DOHH2 (cell line): ENCODE measurements at regions not wholly inside any gene's neighbourhood (a gene's known extent, or its start where the extent isn't known, plus 50 kb on each side); places are given as distances from the start of the nearest gene placed in this dataset.

Experiments
- EZH2phosphoT487 ChIP-seq: fragments of 200-600 bp; sonication (generic); IDR thresholded peaks from 2 replicates; pipeline ENCODE4 v1.6.1; 2017; ENCODE audit warnings: borderline replicate concordance, mild to moderate bottlenecking, antibody characterized with exemption, low read length, moderate library complexity, mixed read lengths
- TF ChIP-seq, protein P1 (sequence below): fragments of 200-600 bp; sonication (generic); IDR thresholded peaks from one replicate; pipeline ENCODE4 v1.5.1; 2014; ENCODE audit warnings: antibody characterized with exemption, mild to moderate bottlenecking, low read depth, low read length; ENCODE audit not compliant: poor library complexity, severe bottlenecking

DNA sequence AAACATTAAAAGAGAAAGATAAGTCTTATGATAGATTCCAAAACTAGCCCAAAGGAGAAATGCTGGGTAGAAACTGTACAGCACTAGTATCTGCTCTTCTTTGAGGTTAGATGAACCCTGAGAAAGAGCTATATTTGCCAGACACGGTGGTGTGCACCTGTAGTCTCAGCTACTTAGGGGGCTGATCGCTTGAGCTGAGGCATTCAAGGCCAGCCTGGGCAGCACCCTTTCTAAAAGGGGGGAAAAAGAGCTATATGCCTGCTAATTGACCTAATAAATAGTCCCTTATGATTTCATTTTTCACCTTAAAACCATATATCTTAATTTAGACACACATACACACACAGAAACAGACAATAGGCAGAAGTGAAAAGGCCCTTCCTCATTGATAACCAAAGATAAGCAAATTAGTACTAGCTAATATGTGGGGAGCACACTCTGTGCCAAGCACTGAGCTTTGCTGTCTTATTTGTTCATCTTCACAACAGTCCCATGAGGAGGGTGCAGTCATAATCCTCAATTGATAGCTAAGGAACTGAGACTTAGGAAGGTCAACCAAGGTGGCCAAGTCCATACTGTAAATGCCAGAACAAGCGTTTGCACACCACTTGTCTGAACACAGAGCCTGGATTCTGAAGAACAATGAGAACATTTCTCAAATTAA is 56.6 kb upstream of the NLK start:
- TF ChIP-seq, protein P1, sequence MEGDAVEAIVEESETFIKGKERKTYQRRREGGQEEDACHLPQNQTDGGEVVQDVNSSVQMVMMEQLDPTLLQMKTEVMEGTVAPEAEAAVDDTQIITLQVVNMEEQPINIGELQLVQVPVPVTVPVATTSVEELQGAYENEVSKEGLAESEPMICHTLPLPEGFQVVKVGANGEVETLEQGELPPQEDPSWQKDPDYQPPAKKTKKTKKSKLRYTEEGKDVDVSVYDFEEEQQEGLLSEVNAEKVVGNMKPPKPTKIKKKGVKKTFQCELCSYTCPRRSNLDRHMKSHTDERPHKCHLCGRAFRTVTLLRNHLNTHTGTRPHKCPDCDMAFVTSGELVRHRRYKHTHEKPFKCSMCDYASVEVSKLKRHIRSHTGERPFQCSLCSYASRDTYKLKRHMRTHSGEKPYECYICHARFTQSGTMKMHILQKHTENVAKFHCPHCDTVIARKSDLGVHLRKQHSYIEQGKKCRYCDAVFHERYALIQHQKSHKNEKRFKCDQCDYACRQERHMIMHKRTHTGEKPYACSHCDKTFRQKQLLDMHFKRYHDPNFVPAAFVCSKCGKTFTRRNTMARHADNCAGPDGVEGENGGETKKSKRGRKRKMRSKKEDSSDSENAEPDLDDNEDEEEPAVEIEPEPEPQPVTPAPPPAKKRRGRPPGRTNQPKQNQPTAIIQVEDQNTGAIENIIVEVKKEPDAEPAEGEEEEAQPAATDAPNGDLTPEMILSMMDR: no peak
- TF ChIP-seq EZH2phosphoT487: no peak
